ENCODE measurements at regions not wholly inside any gene's neighbourhood (a gene's known extent, or its start where the extent isn't known, plus 50 kb on each side); places are given as distances from the start of the nearest gene placed in this dataset.

DNA sequence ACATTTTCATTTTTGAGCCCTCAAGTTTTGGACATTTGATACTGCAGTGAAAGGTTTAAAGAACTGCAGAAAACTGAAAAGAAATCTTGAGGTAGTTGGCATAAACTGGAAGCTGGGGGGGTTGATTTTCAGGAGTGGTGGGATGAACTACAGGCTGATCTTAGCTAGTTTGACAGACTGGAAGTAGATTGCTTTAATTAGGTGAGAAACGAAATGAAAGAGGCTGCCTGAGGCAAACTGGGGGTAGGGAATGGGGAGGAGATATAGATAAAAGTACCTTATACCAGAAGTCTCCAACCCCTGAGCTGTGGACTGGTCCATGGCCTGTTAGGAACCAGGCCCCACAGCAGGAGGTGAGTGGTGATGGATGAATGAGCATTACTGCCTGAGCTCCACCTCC, 101.4 kb upstream of the SPEF2 start:
- H3K36me3 ChIP-seq (ENCODE audit: control insufficient read depth, insufficient read depth, low read length) = no peaks in the 10 kb centered on the region
- DNase-seq = no peak
- no peak overlapping the region for H3K27ac ChIP-seq (ENCODE audit: low read length)
- no peak overlapping the region for H3K4me3 ChIP-seq (ENCODE audit: low read length)
- H3K4me1 ChIP-seq (ENCODE audit: control insufficient read depth, insufficient read depth, low read length) = no peaks in the 10 kb centered on the region
- WGBS (ENCODE audit: insufficient coverage) = no CpG with 5 or more reads among the region's 1 CpG
- H3K27me3 ChIP-seq (ENCODE audit: control insufficient read depth, insufficient read depth, low read length) = no peaks in the 10 kb centered on the region
- H3K9me3 ChIP-seq (replicated peaks; ENCODE audit: control insufficient read depth, low read depth, low read length) = peaks cover 4% of the 10 kb centered on the region

DNA sequence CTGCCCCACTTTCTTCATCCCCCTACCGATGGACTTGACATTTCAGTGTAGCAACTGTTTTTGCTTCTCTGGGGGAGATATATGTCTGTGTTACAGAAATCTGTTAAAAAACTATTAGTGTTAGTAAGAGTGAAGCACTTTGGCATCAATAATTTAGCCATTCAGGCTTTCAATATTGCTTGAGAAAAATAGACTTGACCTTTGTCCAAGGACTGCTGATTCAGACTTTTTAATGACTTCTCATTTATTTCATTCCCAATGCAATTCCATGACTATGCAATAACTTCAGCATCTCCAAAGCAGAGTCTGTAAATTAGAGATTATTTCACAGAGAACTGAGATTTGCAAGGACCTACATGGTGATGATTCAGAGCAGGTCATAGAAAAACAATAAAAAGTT, 104.1 kb upstream of the SPEF2 start:
- H3K4me3 ChIP-seq (ENCODE audit: low read length) = no peak overlapping the region
- WGBS (ENCODE audit: insufficient coverage) = no CpG with 5 or more reads among the region's 1 CpG
- no peak overlapping the region for H3K27ac ChIP-seq (ENCODE audit: low read length)
- no peaks in the 10 kb centered on the region for H3K27me3 ChIP-seq (ENCODE audit: control insufficient read depth, insufficient read depth, low read length)
- H3K4me1 ChIP-seq (ENCODE audit: control insufficient read depth, insufficient read depth, low read length) = no peaks in the 10 kb centered on the region
- H3K9me3 ChIP-seq (replicated peaks; ENCODE audit: control insufficient read depth, low read depth, low read length) = peaks cover 7% of the 10 kb centered on the region
- no peak for DNase-seq
- no peaks in the 10 kb centered on the region for H3K36me3 ChIP-seq (ENCODE audit: control insufficient read depth, insufficient read depth, low read length)

DNA sequence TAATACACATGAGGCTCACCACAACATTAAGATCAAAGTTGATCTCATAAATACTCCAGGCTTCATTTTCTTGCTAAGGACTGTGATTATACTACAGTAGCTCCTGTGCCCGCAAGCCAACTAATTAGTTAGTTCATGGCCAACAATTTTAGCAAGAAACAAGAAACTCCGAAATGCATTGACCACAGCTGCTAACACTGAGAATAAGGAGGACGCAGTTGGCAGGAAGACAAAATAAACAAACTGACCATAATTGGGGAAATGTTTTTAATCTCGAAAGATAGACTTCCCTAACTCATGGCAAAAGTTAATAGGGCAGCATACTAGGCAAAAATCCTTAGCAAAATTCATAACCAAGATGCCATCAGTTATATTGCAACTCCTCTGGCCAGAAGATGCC, 115.5 kb upstream of the SPEF2 start:
- Histone ChIP-seq H3K27me3 (ENCODE audit: control insufficient read depth, insufficient read depth, low read length) (no peaks in the 10 kb centered on the region), H3K4me1 (ENCODE audit: control insufficient read depth, insufficient read depth, low read length) (no peaks in the 10 kb centered on the region), H3K36me3 (ENCODE audit: control insufficient read depth, insufficient read depth, low read length) (no peaks in the 10 kb centered on the region), H3K27ac (ENCODE audit: low read length) (no peak overlapping the region), H3K4me3 (ENCODE audit: low read length) (no peak overlapping the region), H3K9me3 (replicated peaks; ENCODE audit: control insufficient read depth, low read depth, low read length) (no peaks in the 10 kb centered on the region)
- DNase-seq = no peak
- no CpG with 5 or more reads among the region's 4 CpGs for WGBS (ENCODE audit: insufficient coverage)

- H3K4me1 ChIP-seq (ENCODE audit: control insufficient read depth, insufficient read depth, low read length) = no peaks in the 10 kb centered on the region
- no peak for DNase-seq
- no CpG with 5 or more reads among the region's 3 CpGs for WGBS (ENCODE audit: insufficient coverage)
- H3K27ac ChIP-seq (ENCODE audit: low read length) = no peak overlapping the region
- no peaks in the 10 kb centered on the region for H3K9me3 ChIP-seq (replicated peaks; ENCODE audit: control insufficient read depth, low read depth, low read length)
- no peaks in the 10 kb centered on the region for H3K36me3 ChIP-seq (ENCODE audit: control insufficient read depth, insufficient read depth, low read length)
- H3K4me3 ChIP-seq (ENCODE audit: low read length) = no peak overlapping the region
- no peaks in the 10 kb centered on the region for H3K27me3 ChIP-seq (ENCODE audit: control insufficient read depth, insufficient read depth, low read length)
These were observed 128.9 kb upstream of the SPEF2 start for GRCh38 chr5:35488791-35489190.

DNA sequence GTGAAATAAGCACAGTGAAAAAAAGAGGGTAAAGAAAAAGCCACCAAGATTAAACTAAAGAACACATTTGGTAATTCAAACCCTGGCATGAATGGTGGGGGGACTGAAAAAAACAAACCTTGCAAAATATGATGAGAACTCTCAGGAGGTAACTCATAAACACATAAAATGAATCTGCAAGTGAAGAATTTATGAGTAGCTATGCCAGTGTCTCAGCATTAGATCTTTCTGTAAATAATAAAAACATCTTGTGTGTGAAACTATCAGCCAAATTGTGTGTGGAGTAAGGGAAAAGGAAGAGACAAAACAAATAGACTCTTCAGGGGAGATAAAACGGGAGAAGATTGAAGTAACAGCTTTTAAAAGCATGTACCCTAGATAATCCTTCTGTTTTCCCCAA, 129.6 kb upstream of the SPEF2 start:
- H3K4me1 ChIP-seq (ENCODE audit: control insufficient read depth, insufficient read depth, low read length) = no peaks in the 10 kb centered on the region
- peak; percentile 19 for DNase-seq
- WGBS (ENCODE audit: insufficient coverage) = no CpG with 5 or more reads among the region's 1 CpG
- H3K36me3 ChIP-seq (ENCODE audit: control insufficient read depth, insufficient read depth, low read length) = no peaks in the 10 kb centered on the region
- H3K9me3 ChIP-seq (replicated peaks; ENCODE audit: control insufficient read depth, low read depth, low read length) = no peaks in the 10 kb centered on the region
- no peaks in the 10 kb centered on the region for H3K27me3 ChIP-seq (ENCODE audit: control insufficient read depth, insufficient read depth, low read length)
- no peak overlapping the region for H3K4me3 ChIP-seq (ENCODE audit: low read length)
- H3K27ac ChIP-seq (ENCODE audit: low read length) = no peak overlapping the region

DNA sequence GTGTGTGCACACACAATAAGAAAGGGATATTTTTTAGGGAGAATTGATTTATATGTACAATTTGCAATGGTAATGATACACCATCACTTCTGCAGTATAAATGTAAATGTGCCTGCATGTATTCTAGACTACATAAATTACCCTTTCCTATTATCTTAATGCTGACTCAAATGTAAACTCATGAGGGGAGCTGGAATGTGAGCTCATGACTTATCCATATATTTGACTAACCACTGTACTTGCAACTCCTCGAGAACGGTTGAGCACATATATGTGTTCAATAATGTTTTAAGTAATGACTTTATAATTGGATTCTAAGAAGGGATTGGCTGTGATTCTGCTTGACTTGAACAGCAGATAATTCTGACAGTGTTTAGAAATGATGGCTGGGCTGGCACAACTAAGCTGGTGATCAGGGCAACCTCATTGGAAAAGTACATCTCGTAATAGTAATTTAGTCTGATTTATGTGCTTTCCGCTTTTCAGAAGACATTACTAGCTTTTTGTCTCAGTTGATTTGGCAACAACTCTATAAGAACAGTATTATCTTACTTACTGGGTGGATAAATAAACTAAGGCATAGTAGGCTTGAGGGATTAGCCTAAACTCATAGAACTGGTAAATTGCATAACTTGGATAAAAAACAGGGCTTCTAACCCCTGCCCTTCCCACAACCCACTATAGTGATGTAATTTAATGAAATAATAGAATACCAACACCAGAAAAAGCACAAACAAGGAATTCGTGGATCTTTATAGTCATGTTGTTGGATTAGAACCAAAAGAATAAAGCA, 130.2 kb upstream of the SPEF2 start:
- H3K4me3 ChIP-seq (ENCODE audit: low read length) = no peak overlapping the region
- no peaks in the 10 kb centered on the region for H3K36me3 ChIP-seq (ENCODE audit: control insufficient read depth, insufficient read depth, low read length)
- H3K27ac ChIP-seq (ENCODE audit: low read length) = no peak overlapping the region
- no peaks in the 10 kb centered on the region for H3K27me3 ChIP-seq (ENCODE audit: control insufficient read depth, insufficient read depth, low read length)
- H3K4me1 ChIP-seq (ENCODE audit: control insufficient read depth, insufficient read depth, low read length) = no peaks in the 10 kb centered on the region
- WGBS (ENCODE audit: insufficient coverage) = no CpG with 5 or more reads among the region's 5 CpGs
- DNase-seq = no peak
- H3K9me3 ChIP-seq (replicated peaks; ENCODE audit: control insufficient read depth, low read depth, low read length) = no peaks in the 10 kb centered on the region

- Histone ChIP-seq H3K4me3 (ENCODE audit: low read length) (no peak overlapping the region), H3K36me3 (ENCODE audit: control insufficient read depth, insufficient read depth, low read length) (no peaks in the 10 kb centered on the region), H3K27me3 (ENCODE audit: control insufficient read depth, insufficient read depth, low read length) (no peaks in the 10 kb centered on the region), H3K27ac (ENCODE audit: low read length) (no peak overlapping the region), H3K9me3 (replicated peaks; ENCODE audit: control insufficient read depth, low read depth, low read length) (no peaks in the 10 kb centered on the region), H3K4me1 (ENCODE audit: control insufficient read depth, insufficient read depth, low read length) (no peaks in the 10 kb centered on the region)
- no peak for DNase-seq
These were observed 132.2 kb upstream of the SPEF2 start for GRCh38 chr5:35485487-35485886.

GRCh38 chr5:35484241-35484640, 133.4 kb upstream of the SPEF2 start:
- Histone ChIP-seq H3K36me3 (ENCODE audit: control insufficient read depth, insufficient read depth, low read length) (no peaks in the 10 kb centered on the region), H3K27ac (ENCODE audit: low read length) (no peak overlapping the region), H3K4me3 (ENCODE audit: low read length) (no peak overlapping the region), H3K9me3 (replicated peaks; ENCODE audit: control insufficient read depth, low read depth, low read length) (no peaks in the 10 kb centered on the region), H3K27me3 (ENCODE audit: control insufficient read depth, insufficient read depth, low read length) (no peaks in the 10 kb centered on the region), H3K4me1 (ENCODE audit: control insufficient read depth, insufficient read depth, low read length) (no peaks in the 10 kb centered on the region)
- no peak for DNase-seq

DNA sequence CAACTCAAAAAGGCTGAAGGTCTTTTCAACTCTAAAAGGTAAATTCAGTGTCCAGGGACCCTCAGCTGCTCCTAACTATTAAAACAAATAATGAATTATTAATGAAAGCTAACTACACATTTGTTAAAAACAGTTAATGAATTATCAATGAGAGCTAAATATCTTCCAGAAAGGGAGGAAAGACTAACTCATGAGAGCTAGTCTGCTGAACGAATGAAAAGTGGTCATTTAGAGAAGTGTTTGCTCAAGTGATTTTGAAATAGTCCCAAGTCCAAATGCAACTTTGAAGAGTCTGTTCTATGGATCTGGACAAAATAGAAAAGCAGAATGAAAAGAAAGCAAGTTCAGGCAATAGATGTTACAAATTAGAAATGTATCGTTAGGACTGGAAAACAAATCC, 133.9 kb upstream of the SPEF2 start:
- H3K27ac ChIP-seq (ENCODE audit: low read length) = no peak overlapping the region
- WGBS (ENCODE audit: insufficient coverage) = no CpG with 5 or more reads among the region's 2 CpGs
- no peaks in the 10 kb centered on the region for H3K27me3 ChIP-seq (ENCODE audit: control insufficient read depth, insufficient read depth, low read length)
- no peaks in the 10 kb centered on the region for H3K4me1 ChIP-seq (ENCODE audit: control insufficient read depth, insufficient read depth, low read length)
- H3K4me3 ChIP-seq (ENCODE audit: low read length) = no peak overlapping the region
- peak; percentile 24 for DNase-seq
- H3K9me3 ChIP-seq (replicated peaks; ENCODE audit: control insufficient read depth, low read depth, low read length) = no peaks in the 10 kb centered on the region
- H3K36me3 ChIP-seq (ENCODE audit: control insufficient read depth, insufficient read depth, low read length) = no peaks in the 10 kb centered on the region

DNA sequence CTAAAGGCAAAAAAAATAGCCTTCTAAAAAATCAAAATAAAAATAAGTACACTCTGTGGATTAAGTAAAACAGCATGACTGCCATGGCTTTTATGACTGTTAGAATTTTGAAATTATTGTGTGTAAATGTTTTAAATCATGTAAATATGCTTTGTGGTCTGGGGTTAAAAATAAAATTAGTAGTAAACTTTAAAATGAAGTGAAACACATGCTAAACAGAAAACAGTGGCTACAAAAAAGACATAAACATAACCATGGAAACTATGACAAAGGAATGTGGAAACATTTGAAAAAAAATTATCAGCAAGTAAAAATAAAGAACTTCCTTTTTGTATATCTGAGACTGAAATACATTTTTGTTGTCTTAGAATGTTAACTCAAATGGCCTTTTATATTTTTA, 134.5 kb upstream of the SPEF2 start:
- no peak overlapping the region for H3K27ac ChIP-seq (ENCODE audit: low read length)
- H3K36me3 ChIP-seq (ENCODE audit: control insufficient read depth, insufficient read depth, low read length) = no peaks in the 10 kb centered on the region
- DNase-seq = peak; percentile 74
- no peaks in the 10 kb centered on the region for H3K27me3 ChIP-seq (ENCODE audit: control insufficient read depth, insufficient read depth, low read length)
- no peak overlapping the region for H3K4me3 ChIP-seq (ENCODE audit: low read length)
- no peaks in the 10 kb centered on the region for H3K9me3 ChIP-seq (replicated peaks; ENCODE audit: control insufficient read depth, low read depth, low read length)
- H3K4me1 ChIP-seq (ENCODE audit: control insufficient read depth, insufficient read depth, low read length) = no peaks in the 10 kb centered on the region

GRCh38 chr5:35482167-35482755, 135.4 kb upstream of the SPEF2 start:
- DNase-seq = no peak
- 80% methylated on average over 1 of the region's 5 CpGs for WGBS (ENCODE audit: insufficient coverage)
- no peaks in the 10 kb centered on the region for H3K4me1 ChIP-seq (ENCODE audit: control insufficient read depth, insufficient read depth, low read length)
- no peaks in the 10 kb centered on the region for H3K9me3 ChIP-seq (replicated peaks; ENCODE audit: control insufficient read depth, low read depth, low read length)
- H3K4me3 ChIP-seq (ENCODE audit: low read length) = no peak overlapping the region
- no peaks in the 10 kb centered on the region for H3K36me3 ChIP-seq (ENCODE audit: control insufficient read depth, insufficient read depth, low read length)
- no peak overlapping the region for H3K27ac ChIP-seq (ENCODE audit: low read length)
- no peaks in the 10 kb centered on the region for H3K27me3 ChIP-seq (ENCODE audit: control insufficient read depth, insufficient read depth, low read length)
